PC-9 (cell line): ENCODE measurements at regions not wholly inside any gene's neighbourhood (a gene's known extent, or its start where the extent isn't known, plus 50 kb on each side); places are given as distances from the start of the nearest gene placed in this dataset.
A peak's percentile ranks its signal among the peaks of the same experiment; 100 is the strongest.

Experiments used
- BruUV-seq: library from RNA; stranded (reverse); fragments of 400-500 nt; replicated peaks from 2 replicates; lab custom pipeline; 2021; lab: Mats Ljungman, UMichigan
- CTCF ChIA-PET: fragments of 300-600 bp; sonication (Branson Sonifier 250); formaldehyde crosslinking; loops from one replicate; lab custom pipeline; 2022; ENCODE audit warnings: antibody characterized with exemption; lab: Charles Lee
- POLR2A ChIA-PET: fragments of 300-600 bp; sonication (Branson Sonifier 250); formaldehyde crosslinking; loops from one replicate; lab custom pipeline; 2022; ENCODE audit warnings: antibody characterized with exemption; ENCODE audit not compliant: unreplicated experiment; lab: Charles Lee
- DNase-seq, 2 experiments: peaks; one replicate each; pipeline versions ENCODE4 v3.0.0 to v3.0.0-alpha.2; 2015 to 2022; ENCODE audit warnings: mixed read lengths in 1 of 2
- H2AFZ ChIP-seq: fragments of 200-600 bp; sonication (generic); 2 replicates; pipeline ENCODE4 v1.8.1; 2017; ENCODE audit warnings: antibody characterized with exemption
- H3F3A ChIP-seq: fragments of 200-600 bp; sonication (generic); 2 replicates; pipeline ENCODE4 v1.8.1; 2017; ENCODE audit warnings: antibody characterized with exemption, mild to moderate bottlenecking, low read depth; ENCODE audit not compliant: insufficient read depth
- H3K27ac ChIP-seq: fragments of 200-600 bp; sonication (generic); 2 replicates; pipeline ENCODE4 v1.6.1; 2016; ENCODE audit warnings: mixed run types
- H3K27me3 ChIP-seq: fragments of 200-600 bp; sonication (generic); 2 replicates; pipeline ENCODE4 v1.6.1; 2016; ENCODE audit warnings: low read depth, mixed run types; ENCODE audit not compliant: insufficient read depth
- H3K36me3 ChIP-seq: fragments of 200-600 bp; sonication (generic); 2 replicates; pipeline ENCODE4 v1.6.1; 2016; ENCODE audit warnings: low read depth, mixed run types
- H3K4me1 ChIP-seq: fragments of 200-600 bp; sonication (generic); replicated peaks from 2 replicates; pipeline ENCODE4 v1.6.1; 2016; ENCODE audit warnings: mixed run types; ENCODE audit not compliant: insufficient read depth
- H3K4me2 ChIP-seq: fragments of 200-600 bp; sonication (generic); 2 replicates; pipeline ENCODE4 v1.6.1; 2017; ENCODE audit warnings: mixed run types
- H3K4me3 ChIP-seq: fragments of 200-600 bp; sonication (generic); 2 replicates; pipeline ENCODE4 v1.6.1; 2016; ENCODE audit warnings: mixed run types
- H3K79me2 ChIP-seq: fragments of 200-600 bp; sonication (generic); 2 replicates; pipeline ENCODE4 v1.6.1; 2017; ENCODE audit warnings: low read depth, mixed run types
- H3K9me2 ChIP-seq: fragments of 200-600 bp; sonication (generic); 2 replicates; pipeline ENCODE4 v1.8.1; 2017; ENCODE audit warnings: mild to moderate bottlenecking; ENCODE audit not compliant: insufficient read depth
- H3K9me3 ChIP-seq: fragments of 200-600 bp; sonication (generic); 2 replicates; pipeline ENCODE4 v1.8.1; 2016; ENCODE audit warnings: low read depth; ENCODE audit not compliant: insufficient read depth
- H4K20me1 ChIP-seq: fragments of 200-600 bp; sonication (generic); 2 replicates; pipeline ENCODE4 v1.8.1; 2017; ENCODE audit not compliant: insufficient read depth
- EZH2 ChIP-seq: fragments of 200-600 bp; sonication (generic); IDR thresholded peaks from 2 replicates; pipeline ENCODE4 v1.8.0; 2017; ENCODE audit warnings: antibody characterized with exemption, low read depth
- intact Hi-C: fragments of 100-400 bp; cut with micrococcal nuclease; formaldehyde crosslinking; loops from one replicate; pipeline ENCODE4 v1.10.0; 2022; ENCODE audit not compliant: unreplicated experiment
- TF ChIP-seq, protein P1 (sequence below): fragments of 200-600 bp; sonication (generic); conservative IDR thresholded peaks from 2 replicates; pipeline ENCODE4 v1.6.1; 2017; ENCODE audit warnings: mixed run types, antibody characterized with exemption, mild to moderate bottlenecking, moderate library complexity

DNA sequence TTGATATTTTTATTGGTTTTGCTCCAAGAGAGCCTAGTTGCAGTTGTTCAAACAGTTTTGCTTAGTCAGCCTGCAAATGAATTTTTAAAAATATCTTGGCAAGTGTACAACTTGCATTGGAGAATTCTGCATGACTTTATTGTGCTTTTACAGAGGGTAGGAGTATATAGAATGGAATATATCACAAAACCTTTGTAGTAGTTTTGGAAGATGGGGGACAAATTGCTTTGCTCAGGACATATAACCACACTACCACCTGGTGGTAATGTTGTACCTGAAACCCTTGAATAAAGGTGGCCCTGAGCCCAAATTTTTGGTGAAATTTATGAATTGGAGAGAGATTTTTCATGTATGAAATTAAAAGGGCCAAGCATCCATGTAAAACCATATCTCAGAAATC is 645.2 kb downstream of the MED13L start:
- BruUV-seq: no TSS peak
- no peak overlapping the region for H3K4me2 ChIP-seq
- H3K4me1 ChIP-seq: no peaks in the 10 kb centered on the region
- intact Hi-C loops: no loop called here
- no peaks in the 10 kb centered on the region for H3K9me3 ChIP-seq
- no peaks in the 10 kb centered on the region for H4K20me1 ChIP-seq
- no peaks in the 10 kb centered on the region for H3K9me2 ChIP-seq
- no peaks in the 10 kb centered on the region for H3K36me3 ChIP-seq
- no peak overlapping the region for H3K27ac ChIP-seq
- H2AFZ ChIP-seq: no peak overlapping the region
- ChIA-PET POLR2A (no interaction called here), CTCF (no interaction called here)
- no peak for DNase-seq
- TF ChIP-seq EZH2: no peak
- TF ChIP-seq, protein P1, sequence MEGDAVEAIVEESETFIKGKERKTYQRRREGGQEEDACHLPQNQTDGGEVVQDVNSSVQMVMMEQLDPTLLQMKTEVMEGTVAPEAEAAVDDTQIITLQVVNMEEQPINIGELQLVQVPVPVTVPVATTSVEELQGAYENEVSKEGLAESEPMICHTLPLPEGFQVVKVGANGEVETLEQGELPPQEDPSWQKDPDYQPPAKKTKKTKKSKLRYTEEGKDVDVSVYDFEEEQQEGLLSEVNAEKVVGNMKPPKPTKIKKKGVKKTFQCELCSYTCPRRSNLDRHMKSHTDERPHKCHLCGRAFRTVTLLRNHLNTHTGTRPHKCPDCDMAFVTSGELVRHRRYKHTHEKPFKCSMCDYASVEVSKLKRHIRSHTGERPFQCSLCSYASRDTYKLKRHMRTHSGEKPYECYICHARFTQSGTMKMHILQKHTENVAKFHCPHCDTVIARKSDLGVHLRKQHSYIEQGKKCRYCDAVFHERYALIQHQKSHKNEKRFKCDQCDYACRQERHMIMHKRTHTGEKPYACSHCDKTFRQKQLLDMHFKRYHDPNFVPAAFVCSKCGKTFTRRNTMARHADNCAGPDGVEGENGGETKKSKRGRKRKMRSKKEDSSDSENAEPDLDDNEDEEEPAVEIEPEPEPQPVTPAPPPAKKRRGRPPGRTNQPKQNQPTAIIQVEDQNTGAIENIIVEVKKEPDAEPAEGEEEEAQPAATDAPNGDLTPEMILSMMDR: peak; percentile 43
- H3K4me3 ChIP-seq: no peak overlapping the region
- H3K79me2 ChIP-seq: no peaks in the 10 kb centered on the region
- no peaks in the 10 kb centered on the region for H3F3A ChIP-seq
- peaks cover 20% of the 10 kb centered on the region for H3K27me3 ChIP-seq

DNA sequence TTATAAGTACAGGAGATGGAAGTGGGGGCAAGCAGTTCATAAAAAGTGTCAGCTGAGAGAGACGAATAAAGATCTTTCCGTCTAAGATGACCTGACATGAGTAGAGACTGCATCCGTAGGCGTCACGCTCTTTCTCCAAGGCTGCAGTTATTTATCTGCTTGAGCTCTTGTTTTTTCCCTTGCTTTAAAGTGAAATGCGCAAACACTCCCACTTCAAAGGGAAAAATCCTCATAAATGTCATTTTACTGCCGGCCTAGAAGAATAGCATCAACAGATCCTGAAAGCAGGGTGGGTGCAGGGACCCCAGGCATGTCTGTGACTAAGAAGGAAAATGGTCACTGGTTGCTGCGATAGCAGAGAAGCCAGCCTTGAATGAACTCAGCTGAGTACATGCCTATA is 647.4 kb downstream of the MED13L start:
- intact Hi-C loops: no loop called here
- CTCF ChIA-PET: no interaction called here
- Histone ChIP-seq H3K9me3 (no peaks in the 10 kb centered on the region), H3K4me2 (no peak overlapping the region), H3K9me2 (no peaks in the 10 kb centered on the region), H3K27ac (no peak overlapping the region), H2AFZ (no peak overlapping the region), H3K4me1 (no peaks in the 10 kb centered on the region), H3K79me2 (no peaks in the 10 kb centered on the region), H3K4me3 (no peak overlapping the region), H3F3A (no peaks in the 10 kb centered on the region), H3K27me3 (peaks cover 8% of the 10 kb centered on the region; the same call in 1 of the 2 replicates), H4K20me1 (no peaks in the 10 kb centered on the region), H3K36me3 (no peaks in the 10 kb centered on the region)
- no peak for TF ChIP-seq EZH2
- TF ChIP-seq, protein P1: no peak
- no TSS peak for BruUV-seq
- DNase-seq: no peak
- POLR2A ChIA-PET: no interaction called here

DNA sequence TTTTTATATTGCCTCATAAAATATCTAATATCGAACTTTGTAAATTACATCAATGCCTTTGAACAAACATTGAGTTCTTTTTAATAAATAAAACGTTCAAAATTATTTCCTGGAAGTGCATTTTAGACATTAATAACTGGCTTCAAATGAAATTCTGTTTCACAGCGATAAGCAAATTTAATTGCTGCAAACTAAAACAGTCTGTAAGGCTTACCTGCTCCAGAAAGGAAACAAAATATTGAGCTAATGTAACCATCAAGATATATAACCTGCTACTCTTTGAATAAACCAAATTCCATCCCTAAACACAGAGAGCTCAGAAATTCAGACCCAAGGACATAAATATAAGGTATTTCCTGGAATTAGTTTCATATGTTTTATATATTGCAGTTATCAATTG is 651.3 kb downstream of the MED13L start:
- intact Hi-C loops: no loop called here
- H3K9me2 ChIP-seq: no peaks in the 10 kb centered on the region
- ChIA-PET CTCF (no interaction called here), POLR2A (no interaction called here)
- no peak overlapping the region for H3K4me3 ChIP-seq
- H3K4me2 ChIP-seq: no peak overlapping the region
- no peaks in the 10 kb centered on the region for H4K20me1 ChIP-seq
- no peaks in the 10 kb centered on the region for H3F3A ChIP-seq
- H3K79me2 ChIP-seq: no peaks in the 10 kb centered on the region
- no peaks in the 10 kb centered on the region for H3K36me3 ChIP-seq
- H3K27me3 ChIP-seq: peaks cover 15% of the 10 kb centered on the region; the same call in 1 of the 2 replicates
- H3K9me3 ChIP-seq: no peaks in the 10 kb centered on the region
- no peak overlapping the region for H2AFZ ChIP-seq
- no TSS peak for BruUV-seq
- DNase-seq: no peak
- TF ChIP-seq, protein P1: no peak
- no peak for TF ChIP-seq EZH2
- no peaks in the 10 kb centered on the region for H3K4me1 ChIP-seq
- H3K27ac ChIP-seq: no peak overlapping the region
